BJ (cell line): ENCODE measurements at regions not wholly inside any gene's neighbourhood (a gene's known extent, or its start where the extent isn't known, plus 50 kb on each side); places are given as distances from the start of the nearest gene placed in this dataset.

Source experiments
- CTCF ChIA-PET: fragments of 350-600 bp; formaldehyde crosslinking; extraction: SDS; loops from one replicate; lab custom pipeline; 2021; ENCODE audit warnings: antibody characterized with exemption, inconsistent platforms; lab: Yijun Ruan, JAX
- POLR2A ChIA-PET: fragments of 300-600 bp; sonication (Branson Sonifier 250); formaldehyde crosslinking; extraction: SDS; loops from one replicate; lab custom pipeline; 2021; ENCODE audit warnings: antibody characterized with exemption; lab: Charles Lee
- DNase-seq: peaks from one replicate; pipeline ENCODE4 v3.0.0-alpha.2; 2011; ENCODE audit warnings: low read depth
- H3K27me3 ChIP-seq: 2 replicates; pipeline ENCODE4 v1.6.0; 2011; ENCODE audit warnings: low read length; ENCODE audit not compliant: control insufficient read depth, insufficient read depth
- H3K36me3 ChIP-seq: 2 replicates; pipeline ENCODE4 v1.5.1; 2011; ENCODE audit warnings: low read length; ENCODE audit not compliant: control insufficient read depth, insufficient read depth
- H3K4me3 ChIP-seq: 2 replicates; pipeline ENCODE4 v1.5.1; 2011; ENCODE audit warnings: low read depth, mild to moderate bottlenecking, control low read depth, low read length
- TF ChIP-seq, protein P1 (sequence below): IDR thresholded peaks from 2 replicates; pipeline ENCODE4 v1.5.1; 2011; ENCODE audit warnings: low read depth, mild to moderate bottlenecking, control low read depth, inconsistent platforms, low read length, moderate library complexity; ENCODE audit not compliant: insufficient read depth

- DNase-seq, result no peak
These were observed 1139.7 kb downstream of the PCDH18 start for GRCh38 chr4:136392576-136392975.

DNA sequence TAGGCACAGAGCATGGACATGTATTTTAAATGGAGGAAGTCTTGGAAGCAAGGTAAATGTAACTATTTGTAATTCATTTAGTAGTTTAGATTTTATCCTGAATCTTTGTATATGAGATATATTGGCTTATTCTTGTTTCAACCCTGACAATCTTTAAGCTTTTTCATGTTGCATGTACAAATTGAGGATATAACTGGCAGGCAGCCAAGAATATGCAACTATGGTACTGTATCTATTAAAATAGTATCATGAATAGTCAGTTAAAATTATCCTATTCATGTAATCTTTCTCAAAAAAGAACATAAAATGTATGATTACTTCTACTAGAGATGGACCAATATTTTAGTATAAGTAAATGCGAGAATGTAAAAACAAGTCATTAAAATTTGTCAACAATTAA is 1141.5 kb downstream of the PCDH18 start:
- POLR2A ChIA-PET, result no interaction called here
- CTCF ChIA-PET, result no interaction called here
- TF ChIP-seq, protein P1, sequence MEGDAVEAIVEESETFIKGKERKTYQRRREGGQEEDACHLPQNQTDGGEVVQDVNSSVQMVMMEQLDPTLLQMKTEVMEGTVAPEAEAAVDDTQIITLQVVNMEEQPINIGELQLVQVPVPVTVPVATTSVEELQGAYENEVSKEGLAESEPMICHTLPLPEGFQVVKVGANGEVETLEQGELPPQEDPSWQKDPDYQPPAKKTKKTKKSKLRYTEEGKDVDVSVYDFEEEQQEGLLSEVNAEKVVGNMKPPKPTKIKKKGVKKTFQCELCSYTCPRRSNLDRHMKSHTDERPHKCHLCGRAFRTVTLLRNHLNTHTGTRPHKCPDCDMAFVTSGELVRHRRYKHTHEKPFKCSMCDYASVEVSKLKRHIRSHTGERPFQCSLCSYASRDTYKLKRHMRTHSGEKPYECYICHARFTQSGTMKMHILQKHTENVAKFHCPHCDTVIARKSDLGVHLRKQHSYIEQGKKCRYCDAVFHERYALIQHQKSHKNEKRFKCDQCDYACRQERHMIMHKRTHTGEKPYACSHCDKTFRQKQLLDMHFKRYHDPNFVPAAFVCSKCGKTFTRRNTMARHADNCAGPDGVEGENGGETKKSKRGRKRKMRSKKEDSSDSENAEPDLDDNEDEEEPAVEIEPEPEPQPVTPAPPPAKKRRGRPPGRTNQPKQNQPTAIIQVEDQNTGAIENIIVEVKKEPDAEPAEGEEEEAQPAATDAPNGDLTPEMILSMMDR, result no peak
- Histone ChIP-seq H3K27me3 (no peaks in the 10 kb centered on the region), H3K36me3 (no peaks in the 10 kb centered on the region), H3K4me3 (no peak overlapping the region)
- DNase-seq, result no peak

More at GRCh38 chr4:136392576-136392975, 1139.7 kb downstream of the PCDH18 start:
- H3K27me3 ChIP-seq, result no peaks in the 10 kb centered on the region
- POLR2A ChIA-PET, result no interaction called here
- TF ChIP-seq, protein P1, result no peak
- CTCF ChIA-PET, result interaction anchor here (0.5 kb wide), 1 partner anchor 102 kb away, joined by 3 read pairs; no protein-coding TSS in a partner anchor
- H3K36me3 ChIP-seq, result no peaks in the 10 kb centered on the region
- H3K4me3 ChIP-seq, result no peak overlapping the region

DNA sequence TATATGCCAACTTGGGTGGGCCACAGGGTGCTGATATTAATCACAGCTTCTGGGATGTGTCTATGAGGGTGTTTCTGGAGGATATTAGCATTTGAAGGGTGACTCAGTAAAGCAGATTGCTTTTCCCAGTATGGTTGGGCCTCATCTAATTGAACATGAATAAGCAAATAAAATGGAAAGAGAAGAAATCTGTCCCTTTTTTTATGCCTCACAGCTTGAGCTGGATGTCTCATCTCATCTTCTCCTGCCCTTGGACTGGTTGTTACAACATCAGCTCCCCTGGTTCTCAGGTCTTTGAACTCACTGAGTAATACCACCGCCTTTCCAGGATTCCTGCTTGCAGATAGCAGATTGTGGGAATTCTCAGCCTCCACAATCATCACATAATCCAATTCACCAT is 1149.2 kb downstream of the PCDH18 start:
- no peaks in the 10 kb centered on the region for H3K36me3 ChIP-seq
- no peak for DNase-seq
- TF ChIP-seq, protein P1, result no peak
- no peak overlapping the region for H3K4me3 ChIP-seq
- H3K27me3 ChIP-seq, result no peaks in the 10 kb centered on the region
- ChIA-PET CTCF (no interaction called here), POLR2A (no interaction called here)

DNA sequence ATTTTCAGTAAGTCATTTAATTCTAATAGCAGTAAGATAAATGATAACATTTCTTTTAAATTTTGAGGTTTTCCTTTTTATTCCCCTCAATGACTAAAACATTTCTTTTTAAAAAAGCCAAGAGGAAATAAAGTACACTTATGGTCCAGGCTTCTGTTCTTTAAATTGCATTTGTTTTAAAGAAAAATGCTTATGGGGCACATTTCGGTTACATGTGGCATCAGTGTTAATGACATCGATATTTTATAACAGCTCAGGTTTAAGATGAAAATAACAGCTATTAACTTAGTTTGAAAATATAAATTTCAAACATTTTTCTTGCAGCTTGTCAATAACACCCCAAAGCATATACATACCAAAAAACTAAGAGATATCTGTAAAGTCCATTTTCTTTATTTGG is 1161.1 kb downstream of the PCDH18 start:
- ChIA-PET POLR2A (no interaction called here), CTCF (no interaction called here)
- H3K27me3 ChIP-seq, result no peaks in the 10 kb centered on the region
- no peak overlapping the region for H3K4me3 ChIP-seq
- H3K36me3 ChIP-seq, result no peaks in the 10 kb centered on the region
- DNase-seq, result no peak
- TF ChIP-seq, protein P1, result no peak

- Histone ChIP-seq H3K27me3 (no peaks in the 10 kb centered on the region), H3K36me3 (no peaks in the 10 kb centered on the region), H3K4me3 (no peak overlapping the region)
- ChIA-PET POLR2A (no interaction called here), CTCF (no interaction called here)
- no peak for DNase-seq
- TF ChIP-seq, protein P1, result no peak
These were observed 1163.2 kb downstream of the PCDH18 start for GRCh38 chr4:136369073-136369472.
